CD14-positive monocyte (primary cell): ENCODE measurements at regions not wholly inside any gene's neighbourhood (a gene's known extent, or its start where the extent isn't known, plus 50 kb on each side); places are given as distances from the start of the nearest gene placed in this dataset.

Experiments used
- DNase-seq, 3 donors: peaks; one replicate each; pipeline ENCODE4 v3.0.0-alpha.2; 2011 to 2022
- H2AFZ ChIP-seq: 2 replicates; pipeline ENCODE4 v1.6.0; 2012; ENCODE audit warnings: mild to moderate bottlenecking, low read depth, low read length, inconsistent platforms; ENCODE audit not compliant: insufficient read depth, poor library complexity, severe bottlenecking
- H3K27ac ChIP-seq, 2 donors: 1 replicate in 1 of 2; 2 replicates in 1 of 2; pipeline ENCODE4 v1.5.1; 2012 to 2013; ENCODE audit warnings: low read length in 2 of 2, control low read depth in 1 of 2, inconsistent platforms in 1 of 2, low read depth in 1 of 2, mild to moderate bottlenecking in 1 of 2
- H3K27me3 ChIP-seq, 2 donors: one replicate each; pipeline versions ENCODE4 v1.6.0 to v1.6.1; 2011 to 2013; ENCODE audit warnings: low read length in 2 of 2; ENCODE audit not compliant: control insufficient read depth in 2 of 2, insufficient read depth in 2 of 2
- H3K36me3 ChIP-seq, 2 donors: replicated peaks in 1 of 2; 1 replicate in 1 of 2; 2 replicates in 1 of 2; pipeline versions ENCODE4 v1.5.1 to v1.6.1; 2012 to 2013; ENCODE audit warnings: low read length in 2 of 2, control low read depth in 1 of 2, inconsistent platforms in 1 of 2, mild to moderate bottlenecking in 1 of 2; ENCODE audit not compliant: insufficient read depth in 2 of 2, control insufficient read depth in 1 of 2
- H3K4me1 ChIP-seq, 2 donors: 1 replicate in 1 of 2; 2 replicates in 1 of 2; pipeline versions ENCODE4 v1.5.1 to v1.6.1; 2012 to 2013; ENCODE audit warnings: low read length in 2 of 2, control low read depth in 1 of 2, inconsistent platforms in 1 of 2, mild to moderate bottlenecking in 1 of 2, moderate library complexity in 1 of 2; ENCODE audit not compliant: insufficient read depth in 2 of 2, control insufficient read depth in 1 of 2
- H3K4me2 ChIP-seq: replicated peaks from 2 replicates; pipeline ENCODE3; 2012; ENCODE audit warnings: low read length, moderate library complexity, mild to moderate bottlenecking; ENCODE audit not compliant: poor library complexity, severe bottlenecking; ENCODE audit errors: extremely low read depth
- H3K4me3 ChIP-seq, 3 experiments: fragments of 200-600 bp in 1 of 3; sonication (generic) in 1 of 3; replicated peaks in 1 of 3; 1 replicate in 2 of 3; 2 replicates in 1 of 3; pipeline ENCODE4 v1.5.1; 2011 to 2013; ENCODE audit warnings: low read length in 3 of 3, mild to moderate bottlenecking in 3 of 3, control low read depth in 2 of 3, low read depth in 2 of 3, inconsistent platforms in 1 of 3, moderate library complexity in 1 of 3
- H3K79me2 ChIP-seq: 2 replicates; pipeline ENCODE4 v1.6.0; 2012; ENCODE audit warnings: mild to moderate bottlenecking, control low read depth, inconsistent platforms, low read length, moderate library complexity; ENCODE audit not compliant: insufficient read depth
- H3K9ac ChIP-seq: 2 replicates; pipeline ENCODE4 v1.6.0; 2017; ENCODE audit warnings: low read length, mild to moderate bottlenecking; ENCODE audit not compliant: insufficient read depth, poor library complexity, severe bottlenecking
- H3K9me3 ChIP-seq, 2 donors: replicated peaks in 1 of 2; 1 replicate in 1 of 2; 2 replicates in 1 of 2; pipeline versions ENCODE4 v1.5.1 to v1.6.1; 2012 to 2013; ENCODE audit warnings: low read length in 2 of 2, control low read depth in 1 of 2; ENCODE audit not compliant: control insufficient read depth in 1 of 2, insufficient read depth in 1 of 2
- H4K20me1 ChIP-seq: 2 replicates; pipeline ENCODE4 v1.6.0; 2012; ENCODE audit warnings: mild to moderate bottlenecking, low read length, control low read depth, moderate library complexity; ENCODE audit not compliant: insufficient read depth
- H3K27ac Mint-ChIP-seq, 7 donors: one replicate each; pipeline ENCODE4 v1.8.0; 2020; ENCODE audit warnings: mild to moderate bottlenecking in 7 of 7, mixed read lengths in 7 of 7, moderate library complexity in 6 of 7, inconsistent platforms in 2 of 7
- H3K27me3 Mint-ChIP-seq, 3 donors: one replicate each; pipeline ENCODE4 v1.8.0; 2021 to 2022; ENCODE audit warnings: low read depth in 3 of 3, mild to moderate bottlenecking in 3 of 3, mixed read lengths in 3 of 3, moderate library complexity in 3 of 3, inconsistent platforms in 1 of 3
- H3K36me3 Mint-ChIP-seq, 2 donors: one replicate each; pipeline ENCODE4 v1.8.0; 2020; ENCODE audit warnings: mixed read lengths in 2 of 2, inconsistent platforms in 1 of 2, mild to moderate bottlenecking in 1 of 2
- H3K4me1 Mint-ChIP-seq: one replicate; pipeline ENCODE4 v1.8.0; 2020; ENCODE audit warnings: mild to moderate bottlenecking, mixed read lengths
- H3K4me3 Mint-ChIP-seq, 2 donors: one replicate each; pipeline ENCODE4 v1.8.0; 2020; ENCODE audit warnings: mild to moderate bottlenecking in 2 of 2, mixed read lengths in 2 of 2, moderate library complexity in 1 of 2
- H3K9me3 Mint-ChIP-seq, 7 donors: one replicate each; pipeline ENCODE4 v1.8.0; 2020 to 2022; ENCODE audit warnings: mixed read lengths in 7 of 7, mild to moderate bottlenecking in 6 of 7, moderate library complexity in 6 of 7, inconsistent platforms in 2 of 7
- WGBS: methylation state at CpG from one replicate; pipeline ENCODE4 v1.1.5; 2013; ENCODE audit warnings: missing lambda C conversion rate; ENCODE audit not compliant: insufficient coverage; 5-methylcytosine and 5-hydroxymethylcytosine counted together
- intact Hi-C, 2 donors: fragments of 100-400 bp; cut with micrococcal nuclease; formaldehyde crosslinking; loops; one replicate each; pipeline versions ENCODE4 v1.15.0 to v1.15.1; 2023
- TF ChIP-seq, protein P1 (sequence below): fragments of 200-600 bp; IDR thresholded peaks from one replicate; pipeline ENCODE4 v1.8.0; 2022; ENCODE audit warnings: antibody characterized with exemption, mild to moderate bottlenecking

DNA sequence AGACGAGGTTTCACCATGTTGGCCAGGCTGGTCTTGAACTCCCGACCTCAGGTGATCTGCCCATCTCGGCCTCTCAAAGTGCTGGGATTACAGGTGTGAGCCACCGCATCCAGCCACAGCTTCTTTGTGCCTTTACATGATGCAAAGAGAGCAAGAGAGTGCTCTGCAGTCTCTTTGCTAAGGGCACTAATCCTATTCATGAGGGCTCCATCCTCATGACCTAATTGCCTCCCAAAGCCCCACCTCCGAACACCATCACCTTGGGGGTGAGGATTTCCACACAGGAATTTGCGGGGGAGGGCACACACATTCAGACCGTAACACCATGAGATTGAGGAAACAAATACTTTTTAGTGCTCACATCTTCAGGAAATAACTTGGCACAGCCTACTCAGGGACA is 91.8 kb downstream of the PDCL3 start:
- Histone ChIP-seq H3K4me2 (no peak overlapping the region), H3K79me2 (no peaks in the 10 kb centered on the region), H3K9ac (no peak overlapping the region), H3K4me3 (no peak overlapping the region), H3K27ac (no peak overlapping the region), H2AFZ (no peak overlapping the region), H3K9me3 (no peaks in the 10 kb centered on the region), H3K4me1 (no peaks in the 10 kb centered on the region), H3K36me3 (no peaks in the 10 kb centered on the region), H3K27me3 (no peaks in the 10 kb centered on the region), H4K20me1 (no peaks in the 10 kb centered on the region)
- H3K4me1 Mint-ChIP-seq = no peaks in the 10 kb centered on the region
- H3K27ac Mint-ChIP-seq = no peak overlapping the region
- 96% methylated on average over 4 of the region's 7 CpGs for WGBS
- TF ChIP-seq, protein P1, sequence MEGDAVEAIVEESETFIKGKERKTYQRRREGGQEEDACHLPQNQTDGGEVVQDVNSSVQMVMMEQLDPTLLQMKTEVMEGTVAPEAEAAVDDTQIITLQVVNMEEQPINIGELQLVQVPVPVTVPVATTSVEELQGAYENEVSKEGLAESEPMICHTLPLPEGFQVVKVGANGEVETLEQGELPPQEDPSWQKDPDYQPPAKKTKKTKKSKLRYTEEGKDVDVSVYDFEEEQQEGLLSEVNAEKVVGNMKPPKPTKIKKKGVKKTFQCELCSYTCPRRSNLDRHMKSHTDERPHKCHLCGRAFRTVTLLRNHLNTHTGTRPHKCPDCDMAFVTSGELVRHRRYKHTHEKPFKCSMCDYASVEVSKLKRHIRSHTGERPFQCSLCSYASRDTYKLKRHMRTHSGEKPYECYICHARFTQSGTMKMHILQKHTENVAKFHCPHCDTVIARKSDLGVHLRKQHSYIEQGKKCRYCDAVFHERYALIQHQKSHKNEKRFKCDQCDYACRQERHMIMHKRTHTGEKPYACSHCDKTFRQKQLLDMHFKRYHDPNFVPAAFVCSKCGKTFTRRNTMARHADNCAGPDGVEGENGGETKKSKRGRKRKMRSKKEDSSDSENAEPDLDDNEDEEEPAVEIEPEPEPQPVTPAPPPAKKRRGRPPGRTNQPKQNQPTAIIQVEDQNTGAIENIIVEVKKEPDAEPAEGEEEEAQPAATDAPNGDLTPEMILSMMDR = no peak
- H3K4me3 Mint-ChIP-seq = no peak overlapping the region
- intact Hi-C loops = no loop called here
- no peaks in the 10 kb centered on the region for H3K36me3 Mint-ChIP-seq
- no peak for DNase-seq
- H3K9me3 Mint-ChIP-seq = peaks cover 0 to 16% (median 2%) of the 10 kb centered on the region in 7 donors
- H3K27me3 Mint-ChIP-seq = peaks cover 5 to 10% (median 8%) of the 10 kb centered on the region in 3 donors

DNA sequence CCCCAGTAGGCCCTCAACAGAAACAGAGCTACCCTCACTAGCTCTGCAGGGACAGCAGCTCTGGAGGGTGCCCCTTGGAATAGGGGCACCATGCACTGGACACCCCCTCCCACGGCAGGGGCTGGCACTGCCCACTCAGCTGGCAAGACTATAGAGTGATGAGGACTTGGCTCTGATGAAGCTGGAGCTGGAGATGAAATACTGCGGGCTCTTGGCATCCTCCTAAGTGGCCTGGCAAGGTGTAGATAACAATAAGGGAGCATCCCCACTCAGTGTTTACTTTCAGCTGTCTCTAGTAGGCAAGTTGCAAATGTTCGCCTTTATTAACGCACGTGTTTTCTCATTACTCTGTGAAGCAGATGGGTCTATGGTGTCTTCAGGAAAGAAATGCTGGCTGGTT is 92.7 kb downstream of the PDCL3 start:
- no peak for DNase-seq
- H3K9me3 ChIP-seq = no peaks in the 10 kb centered on the region
- Mint-ChIP-seq H3K4me1 (no peaks in the 10 kb centered on the region), H3K4me3 (no peak overlapping the region), H3K27me3 (peaks cover 6 to 10% (median 10%) of the 10 kb centered on the region in 3 donors), H3K27ac (no peak overlapping the region), H3K9me3 (peaks cover 0 to 16% (median 2%) of the 10 kb centered on the region in 7 donors), H3K36me3 (no peaks in the 10 kb centered on the region)
- H3K36me3 ChIP-seq = no peaks in the 10 kb centered on the region
- intact Hi-C loops = no loop called here
- TF ChIP-seq, protein P1 = no peak
- H4K20me1 ChIP-seq = no peaks in the 10 kb centered on the region
- H2AFZ ChIP-seq = no peak overlapping the region
- H3K4me1 ChIP-seq = no peaks in the 10 kb centered on the region
- H3K9ac ChIP-seq = no peak overlapping the region
- 94% methylated on average over 5 of the region's 5 CpGs for WGBS
- no peak overlapping the region for H3K27ac ChIP-seq
- no peak overlapping the region for H3K4me3 ChIP-seq
- no peaks in the 10 kb centered on the region for H3K79me2 ChIP-seq
- no peaks in the 10 kb centered on the region for H3K27me3 ChIP-seq
- H3K4me2 ChIP-seq = no peak overlapping the region
